ENCODE measurements at regions not wholly inside any gene's neighbourhood (a gene's known extent, or its start where the extent isn't known, plus 50 kb on each side); places are given as distances from the start of the nearest gene placed in this dataset.

- no peak for DNase-seq (ENCODE audit: low spot score)
- Histone ChIP-seq H3K36me3 (replicated peaks; ENCODE audit: insufficient read depth, low read depth) (no peaks in the 10 kb centered on the region), H4K20me1 (ENCODE audit: insufficient read depth, poor library complexity, severe bottlenecking) (no peaks in the 10 kb centered on the region), H3K27me3 (no peaks in the 10 kb centered on the region), H3K79me2 (no peaks in the 10 kb centered on the region), H3K27ac (no peak overlapping the region), H3K4me2 (no peak overlapping the region), H3K4me3 (no peak overlapping the region), H3K9me2 (replicated peaks; ENCODE audit: insufficient read depth) (no peaks in the 10 kb centered on the region), H3K4me1 (ENCODE audit: insufficient read depth) (no peaks in the 10 kb centered on the region), H2AFZ (no peak overlapping the region), H3K9me3 (ENCODE audit: low read depth) (no peaks in the 10 kb centered on the region)
- WGBS (ENCODE audit: low lambda C conversion rate, missing lambda C conversion rate) = 57% methylated on average over 4 of the region's 4 CpGs
- TF ChIP-seq EZH2phosphoT487 (IDR thresholded peaks at IDR 0.05; ENCODE audit: low read depth, severe bottlenecking, unreplicated experiment) (no peak), EZH2 (IDR thresholded peaks at IDR 0.05; ENCODE audit: borderline replicate concordance) (no peak), CTCF (IDR thresholded peaks at IDR 0.05; ENCODE audit: poor library complexity) (no peak)
These were observed 382.5 kb downstream of the NXPE2 start for GRCh38 chr11:115060840-115061239.

- 97% methylated on average over 3 of the region's 3 CpGs for WGBS (ENCODE audit: low lambda C conversion rate, missing lambda C conversion rate)
- Histone ChIP-seq H4K20me1 (ENCODE audit: insufficient read depth, poor library complexity, severe bottlenecking) (no peaks in the 10 kb centered on the region), H3K79me2 (no peaks in the 10 kb centered on the region), H3K36me3 (replicated peaks; ENCODE audit: insufficient read depth, low read depth) (no peaks in the 10 kb centered on the region), H2AFZ (no peak overlapping the region), H3K4me3 (no peak overlapping the region), H3K4me1 (ENCODE audit: insufficient read depth) (no peaks in the 10 kb centered on the region), H3K9me3 (ENCODE audit: low read depth) (no peaks in the 10 kb centered on the region), H3K27me3 (no peaks in the 10 kb centered on the region), H3K4me2 (no peak overlapping the region), H3K9me2 (replicated peaks; ENCODE audit: insufficient read depth) (no peaks in the 10 kb centered on the region), H3K27ac (no peak overlapping the region)
- TF ChIP-seq EZH2 (IDR thresholded peaks at IDR 0.05; ENCODE audit: borderline replicate concordance) = no peak
- no peak for TF ChIP-seq EZH2phosphoT487 (IDR thresholded peaks at IDR 0.05; ENCODE audit: low read depth, severe bottlenecking, unreplicated experiment)
- TF ChIP-seq CTCF (IDR thresholded peaks at IDR 0.05; ENCODE audit: poor library complexity) = no peak
- DNase-seq (ENCODE audit: low spot score) = no peak
These were observed 387.0 kb downstream of the NXPE2 start for GRCh38 chr11:115065314-115065713.

- 74% methylated on average over 9 of the region's 9 CpGs for WGBS (ENCODE audit: low lambda C conversion rate, missing lambda C conversion rate)
- Histone ChIP-seq H3K36me3 (replicated peaks; ENCODE audit: insufficient read depth, low read depth) (no peaks in the 10 kb centered on the region), H4K20me1 (ENCODE audit: insufficient read depth, poor library complexity, severe bottlenecking) (no peaks in the 10 kb centered on the region), H3K9me2 (replicated peaks; ENCODE audit: insufficient read depth) (no peaks in the 10 kb centered on the region), H3K79me2 (no peaks in the 10 kb centered on the region), H3K4me1 (ENCODE audit: insufficient read depth) (no peaks in the 10 kb centered on the region), H3K27ac (no peak overlapping the region), H2AFZ (no peak overlapping the region), H3K4me3 (no peak overlapping the region), H3K27me3 (no peaks in the 10 kb centered on the region), H3K9me3 (ENCODE audit: low read depth) (no peaks in the 10 kb centered on the region), H3K4me2 (no peak overlapping the region)
- DNase-seq (ENCODE audit: low spot score) = no peak
- no peak for TF ChIP-seq EZH2phosphoT487 (IDR thresholded peaks at IDR 0.05; ENCODE audit: low read depth, severe bottlenecking, unreplicated experiment)
- no peak for TF ChIP-seq CTCF (IDR thresholded peaks at IDR 0.05; ENCODE audit: poor library complexity)
- no peak for TF ChIP-seq EZH2 (IDR thresholded peaks at IDR 0.05; ENCODE audit: borderline replicate concordance)
These were observed 387.7 kb downstream of the NXPE2 start for GRCh38 chr11:115065830-115066664.
